Lower lobe of right lung (tissue), 2 donors: ENCODE measurements at regions not wholly inside any gene's neighbourhood (a gene's known extent, or its start where the extent isn't known, plus 50 kb on each side); places are given as distances from the start of the nearest gene placed in this dataset.

Source experiments
- ATAC-seq, 2 donors: fragments of 200-7000 bp; cut with Tn5 transposase; one replicate each; pipeline ENCODE4 v1.9.1; 2020 to 2022; ENCODE audit warnings: mild to moderate bottlenecking in 2 of 2, moderate library complexity in 2 of 2
- DNase-seq: peaks from one replicate; pipeline ENCODE4 v3.0.0-alpha.2; 2020
- H3K27ac ChIP-seq: fragments of 200-600 bp; one replicate; pipeline ENCODE4 v1.8.0; 2022
- H3K27me3 ChIP-seq: fragments of 200-600 bp; one replicate; pipeline ENCODE4 v1.8.0; 2022; ENCODE audit warnings: low read depth
- H3K36me3 ChIP-seq: fragments of 200-600 bp; one replicate; pipeline ENCODE4 v1.8.0; 2022; ENCODE audit warnings: mild to moderate bottlenecking
- H3K4me1 ChIP-seq: fragments of 200-600 bp; one replicate; pipeline ENCODE4 v1.8.0; 2022
- H3K4me3 ChIP-seq: fragments of 200-600 bp; one replicate; pipeline ENCODE4 v1.8.0; 2022; ENCODE audit warnings: mild to moderate bottlenecking
- H3K9me3 ChIP-seq: fragments of 200-600 bp; one replicate; pipeline ENCODE4 v1.8.0; 2022
- intact Hi-C: fragments of 100-400 bp; cut with DNase I; formaldehyde crosslinking; loops from one replicate; pipeline ENCODE4 v1.11.0; 2022
- TF ChIP-seq, protein P1 (sequence below): fragments of 200-600 bp; IDR thresholded peaks from one replicate; pipeline ENCODE4 v1.8.0; 2022; ENCODE audit warnings: antibody characterized with exemption, mild to moderate bottlenecking
- donor health status: DM: no; HTN: yes; CAD: no; lungs with severe emphysema.

DNA sequence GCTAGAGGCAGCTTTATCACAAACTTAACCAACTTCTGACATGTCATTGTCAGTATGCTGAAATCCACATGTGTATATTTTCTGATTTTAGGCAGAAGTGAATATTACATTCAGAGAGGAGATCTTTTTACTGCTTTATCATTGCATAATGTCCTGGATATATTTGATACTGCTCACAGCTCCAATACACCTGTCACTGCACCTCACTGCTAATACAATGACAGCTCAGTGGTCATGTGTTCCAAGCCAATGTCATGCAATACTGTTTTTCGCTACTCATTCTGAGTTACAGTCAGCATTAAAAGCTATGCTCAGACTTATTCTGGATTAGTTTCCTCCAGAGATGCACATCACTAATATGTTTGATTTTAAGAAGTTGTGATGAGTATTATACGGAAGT, 1604.6 kb downstream of the HACE1 start:
- TF ChIP-seq, protein P1, sequence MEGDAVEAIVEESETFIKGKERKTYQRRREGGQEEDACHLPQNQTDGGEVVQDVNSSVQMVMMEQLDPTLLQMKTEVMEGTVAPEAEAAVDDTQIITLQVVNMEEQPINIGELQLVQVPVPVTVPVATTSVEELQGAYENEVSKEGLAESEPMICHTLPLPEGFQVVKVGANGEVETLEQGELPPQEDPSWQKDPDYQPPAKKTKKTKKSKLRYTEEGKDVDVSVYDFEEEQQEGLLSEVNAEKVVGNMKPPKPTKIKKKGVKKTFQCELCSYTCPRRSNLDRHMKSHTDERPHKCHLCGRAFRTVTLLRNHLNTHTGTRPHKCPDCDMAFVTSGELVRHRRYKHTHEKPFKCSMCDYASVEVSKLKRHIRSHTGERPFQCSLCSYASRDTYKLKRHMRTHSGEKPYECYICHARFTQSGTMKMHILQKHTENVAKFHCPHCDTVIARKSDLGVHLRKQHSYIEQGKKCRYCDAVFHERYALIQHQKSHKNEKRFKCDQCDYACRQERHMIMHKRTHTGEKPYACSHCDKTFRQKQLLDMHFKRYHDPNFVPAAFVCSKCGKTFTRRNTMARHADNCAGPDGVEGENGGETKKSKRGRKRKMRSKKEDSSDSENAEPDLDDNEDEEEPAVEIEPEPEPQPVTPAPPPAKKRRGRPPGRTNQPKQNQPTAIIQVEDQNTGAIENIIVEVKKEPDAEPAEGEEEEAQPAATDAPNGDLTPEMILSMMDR: no peak
- no peaks in the 10 kb centered on the region for H3K9me3 ChIP-seq

DNA sequence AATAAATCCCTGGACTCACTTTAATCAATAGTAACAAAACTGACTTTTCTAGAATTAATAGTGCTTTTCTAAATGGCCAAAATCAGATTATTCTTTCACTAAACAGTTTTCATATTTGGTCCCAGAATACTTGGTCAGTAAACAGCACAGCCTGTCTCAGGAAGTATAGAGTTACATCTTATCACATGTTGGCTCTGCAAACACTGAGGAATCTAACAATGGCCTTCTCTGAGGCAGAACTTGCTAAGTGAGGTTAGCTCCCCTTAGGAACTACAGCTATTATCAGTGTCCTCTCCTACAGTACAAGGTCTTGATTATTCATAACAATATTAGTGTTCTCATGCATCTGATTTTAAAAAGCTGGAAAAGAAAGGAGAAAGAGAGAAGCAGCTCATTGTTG, 1622.8 kb downstream of the HACE1 start:
- H3K4me1 ChIP-seq: no peaks in the 10 kb centered on the region
- H3K4me3 ChIP-seq: no peak overlapping the region
- no peaks in the 10 kb centered on the region for H3K9me3 ChIP-seq
- no peak for ATAC-seq
- H3K27me3 ChIP-seq: no peaks in the 10 kb centered on the region
- H3K27ac ChIP-seq: no peak overlapping the region
- intact Hi-C loops: no loop called here
- TF ChIP-seq, protein P1: no peak
- H3K36me3 ChIP-seq: no peaks in the 10 kb centered on the region
- no peak for DNase-seq

More for the DNA sequence above, 1604.6 kb downstream of the HACE1 start:
- H3K4me3 ChIP-seq: no peak overlapping the region
- DNase-seq (no peak), ATAC-seq (no peak)
- H3K4me1 ChIP-seq: no peaks in the 10 kb centered on the region
- no peaks in the 10 kb centered on the region for H3K27me3 ChIP-seq
- H3K27ac ChIP-seq: no peak overlapping the region
- intact Hi-C loops: no loop called here
- no peaks in the 10 kb centered on the region for H3K36me3 ChIP-seq

DNA sequence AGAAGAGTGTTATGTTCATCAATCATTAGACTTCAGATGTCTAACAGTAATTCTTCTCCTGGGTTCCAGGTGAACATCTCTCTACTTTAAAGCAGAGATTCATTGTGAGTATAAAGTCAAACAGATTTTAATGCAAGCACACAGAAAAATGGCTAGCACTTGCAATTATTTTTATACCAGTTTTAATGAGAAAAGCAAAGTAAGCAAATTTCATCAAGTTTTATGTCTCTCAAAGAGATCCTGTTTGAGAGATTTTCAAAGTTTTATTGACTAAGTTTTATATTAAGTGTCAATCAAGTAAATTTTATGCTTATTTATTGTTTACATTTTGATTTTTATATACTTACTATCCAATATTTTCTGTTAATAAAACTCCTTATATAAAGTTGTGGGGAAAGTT, 1628.5 kb downstream of the HACE1 start:
- intact Hi-C loops: no loop called here
- no peak overlapping the region for H3K27ac ChIP-seq
- no peaks in the 10 kb centered on the region for H3K36me3 ChIP-seq
- H3K9me3 ChIP-seq: no peaks in the 10 kb centered on the region
- H3K27me3 ChIP-seq: no peaks in the 10 kb centered on the region
- H3K4me3 ChIP-seq: no peak overlapping the region
- TF ChIP-seq, protein P1: no peak
- no peak for ATAC-seq
- no peak for DNase-seq
- no peaks in the 10 kb centered on the region for H3K4me1 ChIP-seq

DNA sequence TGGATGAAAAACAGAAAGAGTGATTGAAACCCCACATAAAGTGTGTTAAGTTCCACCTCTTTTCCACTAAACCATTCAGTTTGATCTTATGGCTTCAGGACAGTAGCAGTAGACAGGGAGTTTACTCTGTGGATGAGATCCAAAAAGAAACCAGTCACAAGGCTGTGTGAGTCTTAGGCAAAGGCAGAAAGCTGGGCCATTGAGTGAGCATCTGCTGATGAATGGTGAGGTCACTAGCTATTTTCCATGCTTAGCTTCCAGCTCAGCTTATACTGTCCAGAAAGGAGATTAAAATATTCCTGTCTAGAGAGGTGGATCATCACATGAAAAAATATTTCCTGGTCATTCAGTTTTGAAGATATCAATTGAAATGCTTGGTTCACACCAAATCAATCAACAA, 1643.9 kb downstream of the HACE1 start:
- no peaks in the 10 kb centered on the region for H3K27me3 ChIP-seq
- H3K27ac ChIP-seq: no peak overlapping the region
- no peaks in the 10 kb centered on the region for H3K9me3 ChIP-seq
- H3K4me3 ChIP-seq: no peak overlapping the region
- H3K36me3 ChIP-seq: no peaks in the 10 kb centered on the region
- H3K4me1 ChIP-seq: no peaks in the 10 kb centered on the region
- TF ChIP-seq, protein P1: no peak
- DNase-seq (no peak), ATAC-seq (no peak)
- intact Hi-C loops: no loop called here

DNA sequence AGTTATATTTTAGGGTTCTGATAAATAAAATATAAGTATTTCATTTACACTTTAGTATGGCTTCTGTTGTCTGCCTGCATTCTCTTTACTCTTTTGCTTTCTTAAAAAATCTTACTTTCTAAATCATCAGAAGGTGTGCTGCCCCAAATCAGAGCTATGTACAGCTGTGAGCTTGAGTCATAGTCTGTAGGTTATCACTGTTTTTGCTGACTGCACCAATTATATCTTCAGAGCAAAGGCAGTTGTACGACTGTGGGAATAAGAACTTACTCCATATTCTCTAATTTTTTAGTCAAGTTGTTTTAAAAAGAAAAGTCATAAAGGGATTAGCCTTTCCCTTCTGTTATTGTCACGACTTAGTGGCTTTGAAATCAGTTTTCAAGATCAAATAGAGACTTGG, 1649.0 kb downstream of the HACE1 start:
- Histone ChIP-seq H3K27me3 (no peaks in the 10 kb centered on the region), H3K36me3 (no peaks in the 10 kb centered on the region), H3K27ac (no peak overlapping the region), H3K4me1 (no peaks in the 10 kb centered on the region), H3K4me3 (no peak overlapping the region), H3K9me3 (no peaks in the 10 kb centered on the region)
- TF ChIP-seq, protein P1: no peak
- ATAC-seq (no peak), DNase-seq (no peak)
- intact Hi-C loops: no loop called here

DNA sequence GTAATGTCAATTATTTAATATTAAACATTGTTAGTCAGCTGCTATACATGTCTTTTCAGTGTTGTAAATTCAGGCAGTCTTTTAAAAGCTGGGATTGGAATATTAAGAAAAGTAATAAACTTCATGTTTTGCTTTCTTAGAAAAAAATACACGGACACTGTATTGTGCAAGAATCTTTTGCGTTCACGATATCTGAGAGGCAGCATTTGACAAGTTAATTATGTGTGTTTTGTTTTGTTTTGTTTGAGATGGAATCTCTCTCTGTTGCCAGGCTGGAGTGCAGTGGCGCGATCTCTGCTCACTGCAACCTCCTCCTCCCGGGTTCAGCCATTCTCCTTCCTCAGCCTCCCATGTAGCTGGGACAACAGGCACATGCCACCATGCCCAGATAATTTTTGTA, 1661.3 kb downstream of the HACE1 start:
- Histone ChIP-seq H3K27me3 (no peaks in the 10 kb centered on the region), H3K36me3 (no peaks in the 10 kb centered on the region), H3K27ac (no peak overlapping the region), H3K4me3 (no peak overlapping the region), H3K4me1 (no peaks in the 10 kb centered on the region), H3K9me3 (no peaks in the 10 kb centered on the region)
- TF ChIP-seq, protein P1: no peak
- no peak for DNase-seq
- intact Hi-C loops: no loop called here
- no peak for ATAC-seq
